Hematopoietic multipotent progenitor cell treated with erythropoietin and hydrocortisone succinate and interleukin-3 and kit ligand, for 4 days (in vitro differentiated cells): ENCODE measurements at regions not wholly inside any gene's neighbourhood (a gene's known extent, or its start where the extent isn't known, plus 50 kb on each side); places are given as distances from the start of the nearest gene placed in this dataset.

Experiments
- DNase-seq: peaks from one replicate; pipeline ENCODE4 v3.0.0-alpha.2; 2015

DNA sequence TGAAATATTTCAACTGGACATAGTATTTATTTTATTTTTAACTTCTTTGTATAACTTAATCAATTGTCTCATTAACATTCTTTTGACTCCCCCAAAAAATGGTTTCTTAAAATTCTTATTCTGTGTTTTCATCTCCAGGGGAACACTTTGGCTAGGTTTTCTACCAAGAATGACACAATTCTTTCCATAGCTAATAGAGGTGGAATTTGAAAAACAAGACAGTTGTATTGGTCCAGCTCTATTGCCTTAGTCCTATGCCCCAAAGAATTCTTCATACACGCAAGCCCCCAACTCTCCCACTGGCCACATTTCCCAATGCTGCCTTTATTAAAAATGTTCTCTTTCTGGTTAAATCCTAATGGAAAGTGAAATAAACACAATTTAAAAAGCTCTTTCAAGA is 104.7 kb upstream of the PKDCC start:
- no peak for DNase-seq

DNA sequence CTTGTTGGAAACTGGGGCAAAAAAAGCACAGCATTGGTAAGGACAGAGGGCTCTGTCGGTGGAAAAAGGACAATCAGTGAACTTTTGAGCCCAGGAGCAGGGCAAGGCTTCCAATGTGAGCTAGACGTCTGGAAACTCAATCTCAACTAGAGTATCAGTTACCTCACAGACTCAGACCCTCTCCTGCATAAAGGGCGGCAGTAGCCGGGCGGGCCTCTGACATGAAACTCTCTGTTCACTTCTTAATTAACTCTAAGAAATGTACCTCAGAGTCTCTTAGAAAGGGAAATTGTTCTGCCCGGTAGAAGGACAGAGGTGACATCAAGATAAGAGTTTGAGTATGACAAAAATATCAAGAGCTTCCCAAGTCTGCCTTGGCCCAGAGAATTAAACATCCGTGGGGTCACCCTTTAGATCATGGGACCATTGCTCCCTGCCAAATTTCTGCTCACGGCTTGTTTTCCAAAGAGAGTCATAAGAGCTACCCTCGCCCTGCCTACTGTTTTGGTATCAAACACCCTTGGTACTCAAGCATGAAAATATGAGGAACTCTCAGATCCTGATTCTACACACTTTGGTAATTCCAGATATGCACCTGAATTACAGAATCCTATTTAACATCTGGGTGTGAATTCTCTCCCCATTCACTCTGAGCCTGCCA is 103.5 kb upstream of the PKDCC start:
- DNase-seq: no peak

DNA sequence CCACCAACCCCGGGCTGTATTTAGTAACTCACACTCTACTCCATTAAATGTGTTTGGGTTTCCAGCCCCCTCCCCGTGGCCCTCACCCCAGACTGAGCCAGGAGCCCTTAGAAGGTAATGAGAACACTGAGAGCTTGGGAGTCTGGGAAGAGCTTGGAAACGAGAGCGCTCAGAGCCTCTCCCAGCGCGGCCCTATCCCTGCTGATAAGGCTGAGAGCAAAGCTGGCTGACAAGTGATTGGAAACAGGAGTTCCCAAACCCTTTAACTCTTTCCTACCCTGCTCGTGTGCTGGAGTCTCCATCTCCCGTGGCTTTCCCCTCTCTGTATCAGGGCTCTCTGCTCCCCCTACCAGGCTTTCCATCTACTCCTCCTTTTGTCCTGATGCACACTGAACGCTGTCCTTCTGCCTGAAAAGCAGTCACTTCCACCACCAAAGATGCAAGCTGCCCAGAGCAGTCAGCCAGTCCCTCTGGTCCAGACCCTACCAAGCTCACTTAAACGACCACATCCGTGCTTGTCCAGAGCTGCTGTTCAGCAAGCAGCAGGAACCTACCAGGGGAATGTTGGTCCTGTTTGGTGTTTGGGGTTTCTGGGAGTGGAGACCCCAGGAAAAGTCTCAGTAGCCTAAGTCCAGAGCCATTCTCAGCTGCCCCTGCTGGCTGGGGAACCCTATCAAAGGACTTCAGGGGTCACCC is 100.0 kb upstream of the PKDCC start:
- no peak for DNase-seq

DNA sequence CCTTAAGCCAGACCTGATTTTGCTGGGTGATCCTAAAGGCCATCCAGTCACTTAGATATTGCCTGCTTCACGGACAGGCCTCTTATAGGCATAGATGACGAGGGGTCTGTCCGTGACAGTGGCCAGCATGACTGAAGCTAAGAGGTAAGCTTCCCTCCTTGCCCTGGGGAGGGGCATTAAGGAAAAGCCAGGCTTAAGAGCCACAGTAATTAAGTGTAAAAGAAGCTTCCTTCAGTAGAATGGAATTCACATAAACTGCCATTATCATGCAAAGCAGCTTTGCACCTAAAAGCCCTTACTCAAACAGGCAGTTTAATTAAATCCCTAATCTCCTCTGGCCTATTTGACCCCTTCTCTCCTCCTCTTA is 99.4 kb upstream of the PKDCC start:
- no peak for DNase-seq

DNA sequence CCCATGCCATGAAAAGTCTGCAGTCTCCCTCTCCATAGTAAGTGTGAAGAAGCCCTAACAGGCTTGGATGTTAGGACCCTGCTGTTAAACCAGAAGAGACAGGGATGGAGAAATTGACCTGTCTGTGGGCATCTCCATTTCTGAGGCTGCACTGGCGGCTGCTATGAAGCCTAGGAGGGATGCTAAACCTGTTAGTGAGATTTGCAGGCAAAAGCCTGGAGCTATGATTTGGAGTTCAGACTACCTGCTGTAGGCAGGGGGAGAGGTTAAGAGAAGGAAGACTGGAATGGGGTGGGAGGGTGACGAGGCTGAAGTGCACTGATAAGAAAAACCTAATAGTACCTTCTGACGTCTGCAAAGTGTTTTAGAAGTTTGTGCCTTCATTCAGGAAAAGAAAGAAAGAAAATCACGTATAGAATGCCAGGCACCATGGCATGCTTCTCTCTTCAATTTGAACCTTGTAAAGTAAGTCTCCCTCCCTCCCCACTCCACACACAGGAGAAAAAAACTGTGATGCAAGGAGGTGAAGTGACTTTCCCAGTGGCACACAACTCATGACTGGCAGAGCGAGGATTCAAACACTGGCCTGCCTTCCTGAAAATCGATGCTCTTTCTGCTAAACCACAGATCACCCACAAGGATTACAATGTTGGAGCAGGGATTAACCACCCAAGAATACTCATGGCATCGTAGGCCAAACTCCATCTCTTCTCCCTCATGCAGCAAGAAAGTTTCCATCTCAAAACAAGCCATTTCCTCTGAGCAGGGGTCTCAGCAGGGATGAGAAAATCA is 98.5 kb upstream of the PKDCC start:
- no peak for DNase-seq

DNA sequence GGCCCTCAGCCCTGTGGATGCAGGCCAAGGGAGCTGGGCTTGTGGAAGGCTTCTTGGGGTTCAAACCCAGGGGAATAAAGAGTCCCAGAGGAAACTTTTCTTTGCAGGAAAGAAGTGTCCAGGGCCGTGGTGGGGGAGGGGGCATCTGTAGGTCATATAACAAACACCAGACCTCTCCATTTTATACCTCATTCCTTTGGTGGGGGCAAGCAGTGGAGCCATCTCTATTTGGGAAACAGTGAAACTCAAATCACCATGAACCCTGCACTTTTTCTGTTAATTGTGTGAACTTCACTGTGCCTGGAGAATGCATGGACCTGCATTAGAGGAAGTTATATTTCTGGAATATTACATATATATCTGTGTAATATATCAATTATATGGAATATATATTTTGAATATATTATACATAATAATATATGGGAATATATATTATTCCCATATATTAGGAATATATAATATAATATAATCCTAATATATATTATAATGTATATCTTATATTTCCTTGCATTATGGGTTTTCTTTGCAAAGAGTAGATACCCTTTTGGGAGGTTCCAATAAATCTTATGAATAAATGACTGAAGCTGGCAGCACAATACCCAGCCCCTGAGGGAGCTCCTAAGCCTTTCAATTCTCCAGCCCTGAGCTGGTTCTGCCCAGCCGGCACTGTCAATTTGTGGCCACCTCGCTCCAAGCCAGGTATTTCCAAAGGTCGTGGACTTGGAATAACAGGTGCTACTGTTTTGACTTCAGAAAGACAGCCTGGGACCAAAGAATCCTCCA is 97.7 kb upstream of the PKDCC start:
- no peak for DNase-seq

DNA sequence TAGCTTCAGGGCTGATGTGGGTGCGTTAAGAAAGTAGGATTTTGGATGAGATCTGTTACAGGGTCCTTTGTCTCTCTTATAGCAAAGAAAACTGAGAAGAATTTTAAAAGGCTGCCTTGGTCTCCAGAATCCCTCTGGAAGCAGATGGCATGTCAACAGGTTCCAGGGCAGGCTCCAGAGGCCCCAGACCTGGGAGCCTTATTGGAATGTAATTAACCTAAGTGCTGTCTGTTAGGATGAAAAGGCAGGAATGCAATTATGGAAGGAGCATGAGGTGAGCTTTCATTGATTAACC is 97.2 kb upstream of the PKDCC start:
- no peak for DNase-seq

DNA sequence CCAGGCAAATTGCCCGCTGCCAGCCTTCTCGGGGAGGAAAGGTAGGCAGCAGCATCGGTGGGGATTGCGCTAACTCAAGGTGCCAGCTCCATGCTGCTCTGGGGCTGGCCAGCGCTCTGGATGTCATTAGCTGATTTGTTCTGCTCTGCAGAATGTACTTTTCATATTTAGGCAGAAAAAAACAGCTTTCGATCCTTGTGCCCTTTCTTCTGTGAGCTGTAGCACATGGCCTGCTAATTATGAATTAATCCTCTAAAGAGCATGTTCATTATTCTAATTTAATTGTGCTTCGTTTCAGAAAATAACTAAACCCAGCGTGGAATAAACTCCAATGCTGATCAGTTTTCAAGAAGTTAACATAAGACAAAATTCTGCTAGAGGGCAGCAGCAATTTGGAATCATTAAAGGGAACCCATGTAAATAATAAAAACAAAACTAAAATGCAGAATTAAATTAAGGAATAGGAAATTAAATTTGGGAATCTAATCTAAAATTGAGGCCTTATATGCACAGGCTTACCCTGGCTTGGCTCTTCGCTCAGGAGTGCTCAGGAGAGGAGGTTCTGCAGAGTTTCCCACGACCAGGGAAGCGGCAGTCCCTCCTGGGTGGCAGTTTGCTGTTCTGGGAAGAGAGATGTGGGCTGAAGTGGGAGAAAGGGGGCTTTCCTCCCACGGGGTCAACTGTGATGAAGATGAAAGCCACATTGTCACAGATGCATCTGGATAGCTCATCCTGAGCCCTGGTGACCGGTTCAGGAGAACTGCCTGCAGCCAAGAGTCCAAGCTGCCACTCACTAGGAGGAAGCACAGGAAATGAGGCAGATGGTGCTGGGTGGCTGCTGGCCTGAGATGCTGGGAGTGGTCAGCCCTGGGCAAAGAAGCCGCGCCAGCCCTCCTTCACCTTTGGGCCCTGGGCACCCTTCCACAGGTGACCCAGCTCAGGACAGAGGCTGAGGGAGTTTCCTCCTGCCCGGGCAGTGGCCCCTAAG is 93.2 kb upstream of the PKDCC start:
- no peak for DNase-seq

DNA sequence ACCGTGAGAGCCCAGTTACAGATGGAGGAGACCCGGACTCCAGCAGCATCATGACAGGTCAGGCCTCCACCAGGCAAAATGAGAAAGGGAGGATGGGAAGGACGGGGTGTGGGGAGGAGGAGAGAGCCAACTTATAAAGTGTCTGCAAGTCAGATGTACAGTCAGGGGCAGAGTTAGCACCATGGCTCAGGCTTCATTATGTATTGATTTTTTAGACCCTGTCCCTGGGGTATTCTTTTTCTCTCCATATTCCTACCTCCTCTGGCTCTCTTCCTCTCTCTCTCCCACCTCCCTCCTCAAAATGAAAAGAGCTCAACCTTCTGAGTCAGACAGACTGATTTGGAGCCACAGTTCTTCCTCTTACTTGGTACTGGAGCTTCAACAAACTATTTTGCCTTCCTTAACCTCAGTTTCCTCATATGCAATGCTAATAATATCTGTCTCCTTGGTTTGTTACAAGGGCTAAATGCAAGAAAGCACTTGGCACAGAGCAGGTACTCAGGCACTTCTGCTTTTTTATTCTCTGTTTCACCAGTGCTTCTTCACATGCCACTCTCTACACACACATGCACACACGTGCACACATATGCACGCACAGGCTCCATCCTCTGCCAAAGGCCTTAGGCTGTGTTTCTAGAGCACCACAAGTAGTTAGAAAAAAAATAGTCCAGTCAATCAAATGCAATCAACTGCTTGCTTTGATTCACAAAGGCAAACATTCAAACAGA is 92.3 kb upstream of the PKDCC start:
- DNase-seq: peak; percentile 8

DNA sequence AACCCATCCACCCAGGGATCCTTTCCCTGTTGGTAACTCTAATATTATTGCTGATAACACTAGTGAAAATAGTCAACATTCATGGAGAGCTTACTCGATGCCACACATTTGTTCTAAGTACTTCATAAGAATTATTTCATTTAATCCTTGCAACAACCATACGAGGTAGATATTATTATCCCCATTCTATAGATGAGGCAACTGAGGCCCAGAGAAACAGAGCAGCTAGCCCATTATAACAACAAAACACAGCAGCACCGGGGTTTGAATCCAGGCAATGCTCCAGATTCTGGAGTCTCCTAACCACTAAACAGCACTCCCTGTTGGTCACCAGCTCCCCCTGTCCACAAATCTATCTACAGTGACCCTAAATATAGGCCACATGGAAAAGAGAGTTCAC is 90.4 kb upstream of the PKDCC start:
- no peak for DNase-seq

DNA sequence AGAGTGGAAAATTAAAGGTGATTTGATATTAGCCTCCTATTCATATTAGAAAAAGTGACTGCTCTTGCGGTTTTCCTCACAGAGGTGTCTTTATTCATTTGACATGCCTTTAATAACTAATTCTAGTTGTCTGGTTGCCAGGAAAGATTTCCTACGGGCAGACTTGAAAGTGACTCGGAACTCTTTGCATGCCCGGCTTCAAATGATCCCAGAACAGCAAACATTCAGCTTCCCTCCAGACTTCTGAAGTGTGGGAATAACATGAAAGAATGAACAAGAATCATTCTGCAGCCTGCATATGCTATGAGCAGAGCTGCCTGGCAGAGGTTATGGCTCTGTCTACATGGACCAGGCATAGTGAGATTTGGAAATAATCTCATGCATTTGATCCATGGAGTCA is 89.6 kb upstream of the PKDCC start:
- DNase-seq: no peak

DNA sequence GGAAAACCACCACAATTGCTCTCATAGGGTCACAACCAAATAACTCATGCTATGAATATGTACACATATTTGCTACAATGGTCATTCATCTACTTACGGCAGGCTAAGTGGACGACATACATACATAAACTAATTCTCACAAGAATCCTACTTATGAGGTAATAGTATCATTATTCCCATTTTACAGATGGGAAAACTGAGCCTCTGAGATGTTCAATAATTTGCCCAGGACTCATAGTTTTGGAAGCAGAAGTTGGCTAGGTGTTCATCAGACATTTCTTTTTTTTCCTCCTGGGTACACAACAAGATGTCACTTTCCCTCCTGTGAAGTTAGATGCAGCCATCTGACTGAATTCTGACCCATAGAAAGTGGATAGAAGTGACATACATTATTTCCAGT is 89.0 kb upstream of the PKDCC start:
- no peak for DNase-seq

DNA sequence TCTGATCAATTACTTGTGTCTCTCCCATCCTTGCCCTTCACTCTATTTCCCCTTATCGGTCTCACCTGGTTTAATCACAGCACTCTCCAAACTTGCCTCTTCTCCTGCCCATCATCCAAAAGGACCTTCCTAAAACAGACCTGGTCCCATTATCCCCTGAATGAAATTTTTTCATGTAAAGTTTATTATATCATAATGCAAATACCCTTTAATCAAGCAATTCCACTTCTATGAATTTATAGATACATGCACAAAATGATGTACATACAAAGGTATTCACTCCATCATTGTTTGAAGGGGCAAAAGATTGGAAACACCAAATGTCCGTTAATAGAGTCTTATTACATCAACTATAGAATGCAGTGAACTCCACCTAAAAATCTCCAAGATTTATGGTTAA is 88.1 kb upstream of the PKDCC start:
- no peak for DNase-seq

DNA sequence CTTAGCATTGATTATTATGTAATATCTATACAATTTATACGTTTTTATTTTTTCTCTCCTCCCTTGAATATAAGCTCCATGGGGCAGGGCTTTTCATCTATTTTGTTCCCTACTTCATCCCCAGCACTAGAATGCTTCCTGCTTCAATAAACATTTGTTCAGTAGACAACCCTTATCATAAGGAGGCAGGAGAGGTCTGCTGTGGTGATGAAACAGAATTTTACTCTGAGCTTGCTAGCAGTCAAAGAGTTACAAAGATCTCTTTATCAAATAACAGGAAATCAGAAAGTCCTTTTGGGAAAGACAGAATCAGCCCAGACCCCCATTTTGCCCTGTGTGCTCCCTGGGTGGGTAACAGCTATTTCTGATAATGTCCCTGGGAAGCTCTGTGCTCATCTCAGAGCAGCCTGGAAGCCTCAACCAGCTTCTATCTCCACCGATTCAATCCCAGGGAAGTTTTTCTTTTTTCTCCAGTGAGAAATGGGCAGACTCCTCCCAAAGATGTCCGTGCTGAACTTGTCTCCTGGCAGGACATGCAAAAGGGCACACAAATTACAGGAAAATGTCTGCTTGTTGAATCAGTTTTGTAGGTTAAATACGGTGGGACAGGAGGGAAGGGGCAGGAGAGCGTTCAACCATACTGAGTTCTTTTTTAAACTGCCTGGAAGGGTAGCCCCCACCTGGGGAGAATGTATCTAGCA is 84.7 kb upstream of the PKDCC start:
- no peak for DNase-seq

DNA sequence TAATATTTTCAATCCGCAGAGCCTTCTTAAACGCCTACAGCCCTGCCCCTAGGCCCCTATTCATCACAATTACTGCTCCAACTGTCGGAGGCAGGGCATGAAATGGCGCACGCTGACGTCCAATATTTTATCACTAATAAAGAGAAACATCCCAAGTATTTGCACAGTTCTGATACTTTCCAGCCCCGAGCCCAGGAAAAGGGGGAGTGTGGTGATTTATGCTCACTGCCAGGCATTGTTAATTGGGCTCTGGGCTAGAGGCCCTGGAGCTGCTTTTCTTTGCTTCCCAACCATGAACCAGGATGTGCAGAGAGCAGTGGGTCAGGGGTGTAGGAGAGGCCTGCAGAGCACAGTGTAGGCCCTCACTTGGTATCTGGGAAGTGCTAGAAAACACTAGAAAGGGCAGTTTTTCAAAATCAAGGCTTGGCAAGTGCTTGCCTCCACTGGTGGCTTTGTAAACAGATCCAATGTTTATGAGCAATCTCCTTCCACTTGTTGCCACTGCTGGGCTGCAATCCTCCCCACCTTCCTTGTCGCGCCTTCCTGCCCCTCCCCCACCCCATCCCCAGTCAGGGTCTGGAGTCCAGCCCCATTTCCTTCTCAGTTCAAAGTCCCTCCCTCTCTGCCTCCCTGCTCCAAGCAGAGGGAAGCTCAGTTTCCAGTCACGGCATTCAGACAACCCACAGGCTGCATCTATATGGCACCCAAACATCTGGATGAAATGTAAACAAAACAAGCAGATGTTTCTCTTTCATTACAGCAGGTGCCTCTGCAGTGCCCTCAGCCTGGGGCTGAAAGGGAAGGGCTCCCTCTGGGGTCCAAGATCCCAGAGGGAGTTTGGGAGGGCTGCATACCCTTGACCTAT is 83.9 kb upstream of the PKDCC start:
- DNase-seq: no peak

DNA sequence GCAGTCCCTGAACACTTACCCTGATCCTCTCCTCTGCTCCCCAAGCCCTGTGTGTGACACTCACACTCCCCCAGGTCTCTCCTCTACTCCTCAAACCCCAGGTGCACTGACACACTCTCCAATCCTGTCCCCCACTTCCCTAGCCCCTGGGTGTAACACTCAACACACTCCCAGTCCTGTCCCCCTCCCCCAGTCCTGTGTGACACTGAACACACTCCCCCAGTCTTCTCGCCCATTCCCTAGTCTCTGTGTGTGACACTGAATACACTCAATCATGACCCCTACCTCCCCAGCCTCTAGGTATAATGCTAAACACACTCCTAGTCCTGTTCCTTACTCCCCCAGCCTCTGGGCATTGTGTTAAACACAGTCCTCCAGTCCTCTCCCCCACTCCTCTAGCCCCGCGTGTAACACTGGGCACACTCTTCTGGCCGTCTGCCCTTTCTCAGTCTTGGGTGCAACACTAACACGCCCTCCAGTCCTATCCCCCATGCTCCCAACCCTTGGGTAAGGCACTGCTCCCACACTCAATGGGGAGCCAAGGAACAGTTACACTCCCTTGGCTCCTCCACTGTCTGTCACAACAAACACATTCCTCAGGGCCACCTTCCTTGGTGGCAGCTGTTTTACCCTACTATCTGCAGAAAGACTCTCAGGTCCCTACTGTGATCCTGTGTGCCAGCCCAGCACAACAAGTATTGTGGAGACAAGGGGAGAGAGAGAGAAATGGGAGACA is 82.5 kb upstream of the PKDCC start:
- no peak for DNase-seq

DNA sequence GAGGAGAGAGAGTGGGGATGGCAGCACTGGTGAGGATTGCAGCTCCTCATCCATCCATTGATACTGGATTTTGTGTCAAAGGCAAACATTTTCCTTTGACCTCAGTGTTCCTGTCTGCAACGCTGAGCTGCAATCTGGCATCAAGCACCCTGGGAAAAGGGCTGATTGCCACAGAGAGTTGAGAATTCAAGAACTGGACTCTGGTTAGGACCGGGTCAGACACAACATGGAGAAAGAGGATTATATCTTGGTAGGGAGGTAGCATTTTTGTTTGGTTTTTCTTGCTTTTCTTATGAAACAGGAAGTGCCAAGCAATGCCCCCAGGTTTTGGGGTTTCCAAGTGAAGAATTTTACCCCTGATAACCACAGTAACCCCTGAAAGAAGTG is 81.9 kb upstream of the PKDCC start:
- DNase-seq: no peak

DNA sequence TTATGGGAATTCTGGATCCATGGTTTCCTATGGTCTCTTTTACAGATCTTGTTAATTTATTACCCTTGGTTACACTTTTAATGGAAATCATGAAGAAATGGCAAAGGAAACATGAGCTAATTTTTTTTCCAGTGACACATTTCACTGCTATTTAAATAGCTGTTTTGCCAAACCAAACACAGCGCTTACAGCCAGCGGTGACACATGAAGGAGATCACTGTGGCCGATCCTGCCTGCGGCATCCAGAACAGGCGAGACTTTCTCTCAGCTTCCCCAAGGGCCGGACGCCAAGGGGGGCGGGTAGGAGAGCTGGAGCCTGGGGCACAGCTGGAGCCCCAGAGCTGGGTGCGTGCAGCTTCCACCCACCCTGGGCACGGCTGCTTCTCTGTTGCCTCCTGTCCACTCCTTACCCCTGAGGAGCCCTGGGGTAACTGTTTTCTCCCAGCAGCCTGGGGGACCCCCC is 81.4 kb upstream of the PKDCC start:
- no peak for DNase-seq

DNA sequence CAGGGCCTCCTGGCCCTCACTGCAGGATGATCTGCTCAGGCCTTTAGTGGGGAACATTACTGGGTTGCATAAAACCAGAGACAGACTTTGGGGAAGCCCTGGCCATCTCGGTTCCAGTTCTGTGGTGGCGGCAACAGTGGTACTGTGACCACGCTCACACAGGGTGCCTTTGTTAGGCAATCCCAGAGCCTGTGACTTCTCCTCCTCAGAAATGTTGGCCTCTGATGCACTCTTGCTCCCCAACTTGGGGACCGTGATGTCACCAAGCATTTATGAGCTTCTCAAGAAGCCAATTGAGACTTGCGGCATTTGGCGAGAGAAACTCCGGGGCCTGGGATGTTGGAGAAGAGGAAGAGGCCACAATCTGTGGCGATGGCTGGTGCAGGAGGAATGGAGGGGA is 80.9 kb upstream of the PKDCC start:
- peak; percentile 15 for DNase-seq
